ENCODE measurements at regions not wholly inside any gene's neighbourhood (a gene's known extent, or its start where the extent isn't known, plus 50 kb on each side); places are given as distances from the start of the nearest gene placed in this dataset.

GRCh38 chr2:64203131-64203857 is 59.1 kb upstream of the PELI1 start:
- WGBS, 2 donors: 63 to 72% methylated on average over 4 of the region's 4 CpGs
- Histone ChIP-seq H3K9ac (ENCODE audit: insufficient read depth in 1 of 2, low read length in 2 of 2) (peak overlapping the region in 1 of 2 donors; percentile 94), H3K27me3 (ENCODE audit: control insufficient read depth in 3 of 3, insufficient read depth in 3 of 3, low read length in 2 of 3) (no peaks in the 10 kb centered on the region), H3K36me3 (ENCODE audit: control insufficient read depth in 4 of 4, insufficient read depth in 4 of 4, low read length in 4 of 4) (no peaks in the 10 kb centered on the region), H3K4me3 (no peak overlapping the region), H3K4me1 (ENCODE audit: control insufficient read depth in 5 of 5, insufficient read depth in 5 of 5, low read length in 5 of 5) (peaks cover 5 to 41% (median 17%) of the 10 kb centered on the region in 5 donors), H3K27ac (ENCODE audit: low read depth in 1 of 2, low read length in 1 of 2) (peak overlapping the region; percentile 28 to 94), H3K9me3 (ENCODE audit: control insufficient read depth in 4 of 4, insufficient read depth in 3 of 4, low read length in 3 of 4) (no peaks in the 10 kb centered on the region)
- DNase-seq (peak in 2 of 3 donors; percentile 75 to 87), ATAC-seq (ENCODE audit: insufficient read depth, low FRiP score) (no peak)
- TF ChIP-seq, protein P1, sequence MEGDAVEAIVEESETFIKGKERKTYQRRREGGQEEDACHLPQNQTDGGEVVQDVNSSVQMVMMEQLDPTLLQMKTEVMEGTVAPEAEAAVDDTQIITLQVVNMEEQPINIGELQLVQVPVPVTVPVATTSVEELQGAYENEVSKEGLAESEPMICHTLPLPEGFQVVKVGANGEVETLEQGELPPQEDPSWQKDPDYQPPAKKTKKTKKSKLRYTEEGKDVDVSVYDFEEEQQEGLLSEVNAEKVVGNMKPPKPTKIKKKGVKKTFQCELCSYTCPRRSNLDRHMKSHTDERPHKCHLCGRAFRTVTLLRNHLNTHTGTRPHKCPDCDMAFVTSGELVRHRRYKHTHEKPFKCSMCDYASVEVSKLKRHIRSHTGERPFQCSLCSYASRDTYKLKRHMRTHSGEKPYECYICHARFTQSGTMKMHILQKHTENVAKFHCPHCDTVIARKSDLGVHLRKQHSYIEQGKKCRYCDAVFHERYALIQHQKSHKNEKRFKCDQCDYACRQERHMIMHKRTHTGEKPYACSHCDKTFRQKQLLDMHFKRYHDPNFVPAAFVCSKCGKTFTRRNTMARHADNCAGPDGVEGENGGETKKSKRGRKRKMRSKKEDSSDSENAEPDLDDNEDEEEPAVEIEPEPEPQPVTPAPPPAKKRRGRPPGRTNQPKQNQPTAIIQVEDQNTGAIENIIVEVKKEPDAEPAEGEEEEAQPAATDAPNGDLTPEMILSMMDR (IDR thresholded peaks at IDR 0.05; ENCODE audit: control extremely low read depth, extremely low read depth): no peak

- Histone ChIP-seq H3K9ac (ENCODE audit: insufficient read depth in 1 of 2, low read length in 2 of 2) (peak overlapping the region in 1 of 2 donors; percentile 94), H3K4me3 (no peak overlapping the region), H3K27me3 (ENCODE audit: control insufficient read depth in 3 of 3, insufficient read depth in 3 of 3, low read length in 2 of 3) (no peaks in the 10 kb centered on the region), H3K9me3 (ENCODE audit: control insufficient read depth in 4 of 4, insufficient read depth in 3 of 4, low read length in 3 of 4) (no peaks in the 10 kb centered on the region), H3K27ac (ENCODE audit: low read depth in 1 of 2, low read length in 1 of 2) (peak overlapping the region; percentile 28 to 94), H3K4me1 (ENCODE audit: control insufficient read depth in 5 of 5, insufficient read depth in 5 of 5, low read length in 5 of 5) (peaks cover 5 to 41% (median 17%) of the 10 kb centered on the region in 5 donors), H3K36me3 (ENCODE audit: control insufficient read depth in 4 of 4, insufficient read depth in 4 of 4, low read length in 4 of 4) (no peaks in the 10 kb centered on the region)
- ATAC-seq (ENCODE audit: insufficient read depth, low FRiP score): peak; percentile 71
- TF ChIP-seq, protein P1 (IDR thresholded peaks at IDR 0.05; ENCODE audit: control extremely low read depth, extremely low read depth): no peak
- 12 to 13% methylated on average over 12 of the region's 12 CpGs for WGBS, 2 donors
- DNase-seq: peak; percentile 57 to 87 (median 73)
Measured at GRCh38 chr2:64203858-64204632, 59.8 kb upstream of the PELI1 start.

- ATAC-seq (ENCODE audit: insufficient read depth, low FRiP score): no peak
- Histone ChIP-seq H3K36me3 (ENCODE audit: control insufficient read depth in 4 of 4, insufficient read depth in 4 of 4, low read length in 4 of 4) (no peaks in the 10 kb centered on the region), H3K27me3 (ENCODE audit: control insufficient read depth in 3 of 3, insufficient read depth in 3 of 3, low read length in 2 of 3) (no peaks in the 10 kb centered on the region), H3K4me1 (ENCODE audit: control insufficient read depth in 5 of 5, insufficient read depth in 5 of 5, low read length in 5 of 5) (peaks cover 5 to 41% (median 17%) of the 10 kb centered on the region in 5 donors), H3K9me3 (ENCODE audit: control insufficient read depth in 4 of 4, insufficient read depth in 3 of 4, low read length in 3 of 4) (no peaks in the 10 kb centered on the region), H3K4me3 (no peak overlapping the region), H3K27ac (ENCODE audit: low read depth in 1 of 2, low read length in 1 of 2) (peak overlapping the region; percentile 28 to 94), H3K9ac (ENCODE audit: insufficient read depth in 1 of 2, low read length in 2 of 2) (peak overlapping the region in 1 of 2 donors; percentile 94)
- no peak for DNase-seq
- TF ChIP-seq, protein P1 (IDR thresholded peaks at IDR 0.05; ENCODE audit: control extremely low read depth, extremely low read depth): no peak
- WGBS, 2 donors: 77 to 83% methylated on average over 6 of the region's 6 CpGs
Measured at GRCh38 chr2:64204703-64205102, 60.5 kb upstream of the PELI1 start.
